ENCODE measurements at regions not wholly inside any gene's neighbourhood (a gene's known extent, or its start where the extent isn't known, plus 50 kb on each side); places are given as distances from the start of the nearest gene placed in this dataset.

DNA sequence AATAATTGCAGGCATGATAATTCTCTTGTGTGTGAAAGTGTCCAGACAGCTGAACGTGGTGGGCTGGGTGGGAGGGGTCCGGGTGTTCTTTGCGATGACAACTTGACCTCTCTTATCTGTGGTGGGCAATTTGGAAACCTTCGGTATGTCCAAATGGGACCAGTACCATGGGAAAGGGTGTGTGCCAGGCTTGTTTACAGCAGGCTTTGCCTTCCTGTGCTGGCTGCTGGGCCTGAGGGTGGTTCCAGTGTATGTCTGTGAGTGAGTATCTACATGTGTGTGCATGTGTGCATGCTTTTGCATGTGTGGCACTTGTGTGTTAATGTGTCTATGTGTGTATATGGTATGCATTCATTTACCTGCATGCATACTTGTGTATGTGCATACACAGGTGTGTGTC is 166.4 kb downstream of the GADD45G start:
- WGBS, 2 donors (ENCODE audit: low coverage in 1 of 2): 60% methylated on average over 3 of the region's 4 CpGs; no CpG with 5 or more reads in 1 of the 2 donors
- Histone ChIP-seq H3K27ac (no peak overlapping the region), H3K4me3 (no peak overlapping the region), H3K27me3 (no peaks in the 10 kb centered on the region), H3K4me1 (no peaks in the 10 kb centered on the region), H3K36me3 (no peaks in the 10 kb centered on the region), H3K9me3 (no peaks in the 10 kb centered on the region)
- ATAC-seq: no peak
- TF ChIP-seq, protein P1, sequence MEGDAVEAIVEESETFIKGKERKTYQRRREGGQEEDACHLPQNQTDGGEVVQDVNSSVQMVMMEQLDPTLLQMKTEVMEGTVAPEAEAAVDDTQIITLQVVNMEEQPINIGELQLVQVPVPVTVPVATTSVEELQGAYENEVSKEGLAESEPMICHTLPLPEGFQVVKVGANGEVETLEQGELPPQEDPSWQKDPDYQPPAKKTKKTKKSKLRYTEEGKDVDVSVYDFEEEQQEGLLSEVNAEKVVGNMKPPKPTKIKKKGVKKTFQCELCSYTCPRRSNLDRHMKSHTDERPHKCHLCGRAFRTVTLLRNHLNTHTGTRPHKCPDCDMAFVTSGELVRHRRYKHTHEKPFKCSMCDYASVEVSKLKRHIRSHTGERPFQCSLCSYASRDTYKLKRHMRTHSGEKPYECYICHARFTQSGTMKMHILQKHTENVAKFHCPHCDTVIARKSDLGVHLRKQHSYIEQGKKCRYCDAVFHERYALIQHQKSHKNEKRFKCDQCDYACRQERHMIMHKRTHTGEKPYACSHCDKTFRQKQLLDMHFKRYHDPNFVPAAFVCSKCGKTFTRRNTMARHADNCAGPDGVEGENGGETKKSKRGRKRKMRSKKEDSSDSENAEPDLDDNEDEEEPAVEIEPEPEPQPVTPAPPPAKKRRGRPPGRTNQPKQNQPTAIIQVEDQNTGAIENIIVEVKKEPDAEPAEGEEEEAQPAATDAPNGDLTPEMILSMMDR (IDR thresholded peaks at IDR 0.05): no peak
- TF ChIP-seq EP300 (IDR thresholded peaks at IDR 0.05): no peak
- TF ChIP-seq POLR2AphosphoS5 (IDR thresholded peaks at IDR 0.05): no peak
- TF ChIP-seq POLR2A (IDR thresholded peaks at IDR 0.05): no peak

- Histone ChIP-seq H3K4me1 (no peaks in the 10 kb centered on the region), H3K4me3 (no peak overlapping the region), H3K27me3 (peaks cover 6% of the 10 kb centered on the region), H3K36me3 (no peaks in the 10 kb centered on the region), H3K27ac (no peak overlapping the region), H3K9me3 (no peaks in the 10 kb centered on the region)
- no peak for TF ChIP-seq POLR2A (IDR thresholded peaks at IDR 0.05)
- TF ChIP-seq, protein P1 (IDR thresholded peaks at IDR 0.05): no peak
- TF ChIP-seq EP300 (IDR thresholded peaks at IDR 0.05): no peak
- no peak for TF ChIP-seq POLR2AphosphoS5 (IDR thresholded peaks at IDR 0.05)
- no peak for ATAC-seq
- 40 to 84% methylated on average over 2 to 7 of the region's 8 CpGs for WGBS, 2 donors (ENCODE audit: low coverage in 1 of 2)
These were observed 168.4 kb downstream of the GADD45G start for GRCh38 chr9:89773170-89773569.

DNA sequence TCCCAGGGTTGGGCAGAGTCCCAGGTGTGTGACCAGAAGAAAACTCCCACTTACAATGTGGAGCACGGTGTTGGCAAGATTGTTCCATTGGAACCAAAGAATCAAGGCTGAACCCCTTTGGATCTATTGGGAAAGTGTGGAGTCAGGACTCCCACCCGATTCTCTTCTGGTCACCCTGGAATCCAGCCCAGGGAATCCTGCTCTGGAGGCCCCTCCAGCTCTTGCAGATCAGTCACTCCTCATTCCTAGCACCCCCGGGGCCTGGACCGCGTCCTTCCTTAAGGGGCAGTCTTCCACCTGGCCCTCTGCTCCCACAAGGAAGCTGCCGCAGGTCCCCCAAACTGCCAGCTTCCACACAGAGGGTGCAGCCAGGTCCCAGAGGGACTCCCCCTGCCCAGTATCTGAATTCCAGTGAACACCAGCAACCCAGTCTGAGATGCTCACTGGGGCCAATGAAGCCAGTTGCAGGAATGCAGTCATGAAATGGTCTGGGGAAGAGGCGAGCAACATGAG is 170.1 kb downstream of the GADD45G start:
- Histone ChIP-seq H3K9me3 (no peaks in the 10 kb centered on the region), H3K27me3 (peaks cover 6% of the 10 kb centered on the region), H3K36me3 (no peaks in the 10 kb centered on the region), H3K27ac (no peak overlapping the region), H3K4me3 (no peak overlapping the region), H3K4me1 (no peaks in the 10 kb centered on the region)
- no peak for ATAC-seq
- 89% methylated on average over 3 of the region's 7 CpGs; no CpG with 5 or more reads in 1 of the 2 donors for WGBS, 2 donors (ENCODE audit: low coverage in 1 of 2)
- TF ChIP-seq EP300 (IDR thresholded peaks at IDR 0.05) (no peak), POLR2AphosphoS5 (IDR thresholded peaks at IDR 0.05) (no peak), POLR2A (IDR thresholded peaks at IDR 0.05) (no peak)
- TF ChIP-seq, protein P1 (IDR thresholded peaks at IDR 0.05): no peak

DNA sequence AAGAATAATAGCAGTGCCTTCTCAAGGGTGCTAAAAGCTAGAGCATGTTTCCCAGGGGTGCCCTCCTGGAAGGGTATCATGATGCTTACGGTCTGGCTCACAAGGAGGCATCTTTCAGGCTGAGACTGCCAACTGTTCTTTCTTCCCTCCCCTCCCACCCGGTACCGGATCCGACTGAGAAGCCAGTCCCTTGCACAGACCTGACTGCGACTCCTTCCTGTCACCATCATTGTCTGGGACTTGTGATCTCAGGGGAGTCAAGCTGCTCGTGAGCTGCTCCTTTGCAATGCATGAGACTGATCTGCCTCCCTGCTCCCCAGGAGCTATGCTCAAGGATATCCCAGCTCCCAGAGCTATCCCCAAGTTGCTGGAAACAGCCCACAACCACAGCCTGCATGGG is 170.8 kb downstream of the GADD45G start:
- Histone ChIP-seq H3K36me3 (no peaks in the 10 kb centered on the region), H3K27me3 (peaks cover 6% of the 10 kb centered on the region), H3K4me1 (no peaks in the 10 kb centered on the region), H3K4me3 (no peak overlapping the region), H3K27ac (no peak overlapping the region), H3K9me3 (no peaks in the 10 kb centered on the region)
- TF ChIP-seq POLR2AphosphoS5 (IDR thresholded peaks at IDR 0.05) (no peak), EP300 (IDR thresholded peaks at IDR 0.05) (no peak)
- TF ChIP-seq, protein P1 (IDR thresholded peaks at IDR 0.05): no peak
- 83 to 100% methylated on average over 2 to 5 of the region's 6 CpGs for WGBS, 2 donors (ENCODE audit: low coverage in 1 of 2)
- ATAC-seq: no peak

GRCh38 chr9:89776795-89777525 is 172.1 kb downstream of the GADD45G start:
- no peak overlapping the region for H3K4me3 ChIP-seq
- H3K27ac ChIP-seq: no peak overlapping the region
- 76 to 78% methylated on average over 6 to 9 of the region's 11 CpGs for WGBS, 2 donors (ENCODE audit: low coverage in 1 of 2)
- peaks cover 6% of the 10 kb centered on the region for H3K27me3 ChIP-seq
- H3K9me3 ChIP-seq: no peaks in the 10 kb centered on the region
- TF ChIP-seq, protein P1 (IDR thresholded peaks at IDR 0.05): no peak
- no peak for TF ChIP-seq POLR2A (IDR thresholded peaks at IDR 0.05)
- TF ChIP-seq EP300 (IDR thresholded peaks at IDR 0.05): no peak
- TF ChIP-seq POLR2AphosphoS5 (IDR thresholded peaks at IDR 0.05): no peak
- H3K36me3 ChIP-seq: no peaks in the 10 kb centered on the region
- ATAC-seq: no peak
- no peaks in the 10 kb centered on the region for H3K4me1 ChIP-seq

Data from gastroesophageal sphincter (tissue), 4 donors.